Endothelial cell of umbilical vein (primary cell): ENCODE measurements at regions not wholly inside any gene's neighbourhood (a gene's known extent, or its start where the extent isn't known, plus 50 kb on each side); places are given as distances from the start of the nearest gene placed in this dataset.

Source experiments
- BruUV-seq: library from RNA; stranded (reverse); fragments of 400-500 nt; replicated peaks from 2 replicates; lab custom pipeline; 2021; lab: Mats Ljungman, UMichigan
- CTCF ChIA-PET: fragments of 300-600, 350-600 bp; sonication (Branson Sonifier 250); formaldehyde crosslinking; loops from one replicate; lab custom pipeline; 2021; ENCODE audit warnings: antibody characterized with exemption, inconsistent platforms; lab: Charles Lee
- POLR2A ChIA-PET: fragments of 300-600, 350-600 bp; sonication (Branson Sonifier 250); formaldehyde crosslinking; loops from one replicate; lab custom pipeline; 2021; ENCODE audit warnings: antibody characterized with exemption, inconsistent platforms; lab: Charles Lee
- DNase-seq: peaks from one replicate; pipeline ENCODE4 v3.0.0-alpha.2; 2011; ENCODE audit warnings: low read depth, low spot score
- FAIRE-seq: peaks from 2 replicates; lab custom pipeline; 2011; peaks lifted over from hg19 to GRCh38; lab: Jason Lieb, UNC
- H2AFZ ChIP-seq: 2 replicates; pipeline ENCODE4 v1.6.0; 2012; ENCODE audit warnings: low read depth, low read length, control low read depth, inconsistent platforms
- H3K27ac ChIP-seq: 2 replicates; pipeline ENCODE4 v1.5.1; 2011; ENCODE audit warnings: low read depth, mild to moderate bottlenecking, control low read depth, low read length, moderate library complexity; ENCODE audit not compliant: insufficient read depth
- H3K27me3 ChIP-seq, 2 experiments: 2 replicates each; pipeline versions ENCODE4 v1.6.0 to v1.6.1; 2011; ENCODE audit warnings: low read length in 2 of 2, mixed read lengths in 1 of 2; ENCODE audit not compliant: control insufficient read depth in 2 of 2, insufficient read depth in 2 of 2
- H3K36me3 ChIP-seq, 2 experiments: 2 replicates in 1 of 2; 3 replicates in 1 of 2; pipeline ENCODE4 v1.5.1; 2011; ENCODE audit warnings: low read length in 2 of 2, mild to moderate bottlenecking in 1 of 2, moderate library complexity in 1 of 2; ENCODE audit not compliant: control insufficient read depth in 2 of 2, insufficient read depth in 2 of 2; ENCODE audit errors: extremely low read depth in 1 of 2
- H3K4me1 ChIP-seq: 3 replicates; pipeline ENCODE4 v1.5.1; 2011; ENCODE audit warnings: mild to moderate bottlenecking, low read length; ENCODE audit not compliant: control insufficient read depth, insufficient read depth; ENCODE audit errors: extremely low read depth
- H3K4me2 ChIP-seq: 2 replicates; pipeline ENCODE4 v1.6.1; 2011; ENCODE audit warnings: low read length, control low read depth, mixed read lengths; ENCODE audit not compliant: insufficient read depth
- H3K4me3 ChIP-seq, 3 experiments: fragments of 200-600 bp in 1 of 3; sonication (generic), shearing (Covaris generic) in 1 of 3; replicated peaks in 1 of 3; 2 replicates each; pipeline ENCODE4 v1.5.1; 2011 to 2016; ENCODE audit warnings: control low read depth in 3 of 3, low read length in 3 of 3, mild to moderate bottlenecking in 2 of 3, inconsistent platforms in 1 of 3, low read depth in 1 of 3, moderate library complexity in 1 of 3; ENCODE audit not compliant: insufficient read depth in 1 of 3
- H3K79me2 ChIP-seq: 2 replicates; pipeline ENCODE4 v1.6.0; 2012; ENCODE audit warnings: low read length, inconsistent platforms; ENCODE audit not compliant: control insufficient read depth, insufficient read depth
- H3K9ac ChIP-seq: replicated peaks from 2 replicates; pipeline ENCODE3; 2011; ENCODE audit warnings: low read length, control low read depth; ENCODE audit not compliant: insufficient read depth; ENCODE audit errors: extremely low read depth
- H3K9me1 ChIP-seq: replicated peaks from 3 replicates; pipeline ENCODE4 v1.6.0; 2011; ENCODE audit warnings: mild to moderate bottlenecking, low read length; ENCODE audit not compliant: control insufficient read depth, insufficient read depth; ENCODE audit errors: extremely low read depth
- H3K9me3 ChIP-seq: replicated peaks from 2 replicates; pipeline ENCODE4 v1.5.1; 2012; ENCODE audit warnings: low read length, inconsistent platforms; ENCODE audit not compliant: control insufficient read depth, insufficient read depth
- H4K20me1 ChIP-seq: replicated peaks from 2 replicates; pipeline ENCODE3; 2011; ENCODE audit warnings: mild to moderate bottlenecking, low read length; ENCODE audit not compliant: control insufficient read depth, insufficient read depth; ENCODE audit errors: extremely low read depth
- CTCF ChIP-seq, 2 donors: IDR thresholded peaks; 1 replicate in 1 of 2; 2 replicates in 1 of 2; pipeline ENCODE4 v1.5.1; 2011; ENCODE audit warnings: low read length in 2 of 2, mild to moderate bottlenecking in 2 of 2, moderate library complexity in 2 of 2, control low read depth in 1 of 2, inconsistent platforms in 1 of 2, low read depth in 1 of 2; ENCODE audit not compliant: insufficient read depth in 1 of 2; ENCODE audit errors: extremely low read depth in 1 of 2
- EZH2 ChIP-seq: IDR thresholded peaks from 2 replicates; pipeline ENCODE4 v1.6.1; 2012; ENCODE audit warnings: borderline replicate concordance, low read depth, mild to moderate bottlenecking, moderate library complexity, low read length, inconsistent platforms; ENCODE audit not compliant: severe bottlenecking
- FOS ChIP-seq: IDR thresholded peaks from 2 replicates; pipeline ENCODE4 v1.6.1; 2011; ENCODE audit warnings: mild to moderate bottlenecking, low read length, moderate library complexity, borderline replicate concordance; ENCODE audit not compliant: insufficient read depth
- GATA2 ChIP-seq: IDR thresholded peaks from 2 replicates; pipeline ENCODE4 v1.7.0; 2011; ENCODE audit warnings: low read depth, mild to moderate bottlenecking, moderate library complexity, mixed read lengths, low read length; ENCODE audit not compliant: insufficient read length, insufficient read depth
- JUN ChIP-seq: IDR thresholded peaks from 2 replicates; pipeline ENCODE4 v1.6.1; 2011; ENCODE audit warnings: borderline replicate concordance, low read depth; ENCODE audit not compliant: insufficient read length, insufficient read depth
- MYC ChIP-seq: IDR thresholded peaks from one replicate; pipeline ENCODE4 v1.6.1; 2011; ENCODE audit warnings: mild to moderate bottlenecking, low read depth, low read length
- POLR2A ChIP-seq: IDR thresholded peaks from 2 replicates; pipeline ENCODE4 v1.6.1; 2012; ENCODE audit warnings: low read depth, mild to moderate bottlenecking, control low read depth, low read length
- POLR2AphosphoS5 ChIP-seq: IDR thresholded peaks from 2 replicates; pipeline ENCODE4 v1.6.1; 2012; ENCODE audit warnings: low read depth, mild to moderate bottlenecking, control low read depth, low read length, moderate library complexity; ENCODE audit not compliant: insufficient read depth
- dilution Hi-C: fragments of 300-500 bp; cut with MboI; formaldehyde crosslinking; loops from one replicate; pipeline ENCODE4 v1.15.0; 2019; ENCODE audit warnings: low sequenced_read_pairs; ENCODE audit not compliant: extremely low pct_ligation_motif_present
- intact Hi-C: fragments of 100-400 bp; cut with micrococcal nuclease; formaldehyde crosslinking; loops from one replicate; pipeline ENCODE4 v1.10.0; 2022
- TF ChIP-seq, protein P1 (sequence below): IDR thresholded peaks from 2 replicates; pipeline ENCODE4 v1.6.1; 2011; ENCODE audit not compliant: insufficient read depth, insufficient read length

DNA sequence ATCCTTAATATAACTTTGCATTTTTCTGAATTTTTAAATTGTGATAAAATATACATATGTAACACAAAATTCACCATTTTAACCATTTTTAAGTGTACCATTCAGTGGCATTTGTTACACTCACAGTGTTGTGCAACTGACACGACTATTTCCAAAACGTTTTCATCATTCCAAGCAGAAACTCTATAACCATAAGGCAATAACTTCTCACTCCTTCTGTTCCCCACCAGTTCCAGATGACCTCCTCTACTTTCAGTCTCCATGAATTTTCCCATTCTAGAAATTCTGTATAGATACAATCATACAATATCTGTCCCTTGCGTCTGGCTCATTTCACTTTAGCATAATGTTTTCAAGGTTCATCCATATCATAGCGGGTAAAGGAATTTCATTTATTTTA is 223.5 kb upstream of the TTC14 start:
- BruUV-seq: no TSS peak
- CTCF ChIA-PET: interaction anchor here (0.9 kb wide), 1 partner anchor 24 kb away, joined by 3 read pairs; no protein-coding TSS in a partner anchor

More for the DNA sequence above, 223.5 kb upstream of the TTC14 start:
- Histone ChIP-seq H3K9me3 (no peaks in the 10 kb centered on the region), H4K20me1 (no peaks in the 10 kb centered on the region), H3K27me3 (no peaks in the 10 kb centered on the region), H3K4me3 (no peak overlapping the region), H3K79me2 (no peaks in the 10 kb centered on the region), H3K4me1 (no peaks in the 10 kb centered on the region), H3K36me3 (no peaks in the 10 kb centered on the region), H2AFZ (no peak overlapping the region), H3K4me2 (no peak overlapping the region), H3K9ac (no peak overlapping the region), H3K27ac (no peak overlapping the region), H3K9me1 (no peaks in the 10 kb centered on the region)
- FAIRE-seq: no peak
- dilution Hi-C loops (no loop called here), intact Hi-C loops (no loop called here)
- DNase-seq: no peak
- TF ChIP-seq CTCF (IDR thresholded peaks at IDR 0.05; ENCODE audit: extremely low read depth in 1 of 2, insufficient read depth in 1 of 2, low read depth in 1 of 2, low read length in 2 of 2) (no peak), JUN (no peak), FOS (no peak), GATA2 (no peak), POLR2A (no peak), POLR2AphosphoS5 (no peak), EZH2 (no peak), MYC (no peak)
- TF ChIP-seq, protein P1, sequence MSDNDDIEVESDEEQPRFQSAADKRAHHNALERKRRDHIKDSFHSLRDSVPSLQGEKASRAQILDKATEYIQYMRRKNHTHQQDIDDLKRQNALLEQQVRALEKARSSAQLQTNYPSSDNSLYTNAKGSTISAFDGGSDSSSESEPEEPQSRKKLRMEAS: no peak
- POLR2A ChIA-PET: no interaction called here
